ENCODE measurements at regions not wholly inside any gene's neighbourhood (a gene's known extent, or its start where the extent isn't known, plus 50 kb on each side); places are given as distances from the start of the nearest gene placed in this dataset.

- TF ChIP-seq, protein P1, sequence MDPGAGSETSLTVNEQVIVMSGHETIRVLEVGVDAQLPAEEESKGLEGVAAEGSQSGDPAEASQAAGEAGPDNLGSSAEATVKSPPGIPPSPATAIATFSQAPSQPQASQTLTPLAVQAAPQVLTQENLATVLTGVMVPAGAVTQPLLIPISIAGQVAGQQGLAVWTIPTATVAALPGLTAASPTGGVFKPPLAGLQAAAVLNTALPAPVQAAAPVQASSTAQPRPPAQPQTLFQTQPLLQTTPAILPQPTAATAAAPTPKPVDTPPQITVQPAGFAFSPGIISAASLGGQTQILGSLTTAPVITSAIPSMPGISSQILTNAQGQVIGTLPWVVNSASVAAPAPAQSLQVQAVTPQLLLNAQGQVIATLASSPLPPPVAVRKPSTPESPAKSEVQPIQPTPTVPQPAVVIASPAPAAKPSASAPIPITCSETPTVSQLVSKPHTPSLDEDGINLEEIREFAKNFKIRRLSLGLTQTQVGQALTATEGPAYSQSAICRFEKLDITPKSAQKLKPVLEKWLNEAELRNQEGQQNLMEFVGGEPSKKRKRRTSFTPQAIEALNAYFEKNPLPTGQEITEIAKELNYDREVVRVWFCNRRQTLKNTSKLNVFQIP (CRISPR knock-in tag; IDR thresholded peaks at IDR 0.05; ENCODE audit: borderline replicate concordance, low read depth) = no peak
- no peak for TF ChIP-seq ZFP30 (CRISPR knock-in tag; IDR thresholded peaks at IDR 0.05)
- no peak for TF ChIP-seq RARB (CRISPR knock-in tag; IDR thresholded peaks at IDR 0.05)
- TF ChIP-seq ARNTL (CRISPR knock-in tag; IDR thresholded peaks at IDR 0.05; ENCODE audit: borderline replicate concordance, low read depth) = no peak
- TF ChIP-seq, protein P2, sequence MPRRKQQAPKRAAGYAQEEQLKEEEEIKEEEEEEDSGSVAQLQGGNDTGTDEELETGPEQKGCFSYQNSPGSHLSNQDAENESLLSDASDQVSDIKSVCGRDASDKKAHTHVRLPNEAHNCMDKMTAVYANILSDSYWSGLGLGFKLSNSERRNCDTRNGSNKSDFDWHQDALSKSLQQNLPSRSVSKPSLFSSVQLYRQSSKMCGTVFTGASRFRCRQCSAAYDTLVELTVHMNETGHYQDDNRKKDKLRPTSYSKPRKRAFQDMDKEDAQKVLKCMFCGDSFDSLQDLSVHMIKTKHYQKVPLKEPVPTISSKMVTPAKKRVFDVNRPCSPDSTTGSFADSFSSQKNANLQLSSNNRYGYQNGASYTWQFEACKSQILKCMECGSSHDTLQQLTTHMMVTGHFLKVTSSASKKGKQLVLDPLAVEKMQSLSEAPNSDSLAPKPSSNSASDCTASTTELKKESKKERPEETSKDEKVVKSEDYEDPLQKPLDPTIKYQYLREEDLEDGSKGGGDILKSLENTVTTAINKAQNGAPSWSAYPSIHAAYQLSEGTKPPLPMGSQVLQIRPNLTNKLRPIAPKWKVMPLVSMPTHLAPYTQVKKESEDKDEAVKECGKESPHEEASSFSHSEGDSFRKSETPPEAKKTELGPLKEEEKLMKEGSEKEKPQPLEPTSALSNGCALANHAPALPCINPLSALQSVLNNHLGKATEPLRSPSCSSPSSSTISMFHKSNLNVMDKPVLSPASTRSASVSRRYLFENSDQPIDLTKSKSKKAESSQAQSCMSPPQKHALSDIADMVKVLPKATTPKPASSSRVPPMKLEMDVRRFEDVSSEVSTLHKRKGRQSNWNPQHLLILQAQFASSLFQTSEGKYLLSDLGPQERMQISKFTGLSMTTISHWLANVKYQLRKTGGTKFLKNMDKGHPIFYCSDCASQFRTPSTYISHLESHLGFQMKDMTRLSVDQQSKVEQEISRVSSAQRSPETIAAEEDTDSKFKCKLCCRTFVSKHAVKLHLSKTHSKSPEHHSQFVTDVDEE (CRISPR knock-in tag; IDR thresholded peaks at IDR 0.05) = no peak
- TF ChIP-seq ZFP3 (CRISPR knock-in tag; IDR thresholded peaks at IDR 0.05) = no peak
Measured at GRCh38 chr3:5666455-5666854, 478.9 kb downstream of the EDEM1 start.
